ENCODE measurements at regions not wholly inside any gene's neighbourhood (a gene's known extent, or its start where the extent isn't known, plus 50 kb on each side); places are given as distances from the start of the nearest gene placed in this dataset.

GRCh38 chr6:150549674-150550101, 50.0 kb upstream of the PLEKHG1 start (continued):
- TF ChIP-seq, protein P1, sequence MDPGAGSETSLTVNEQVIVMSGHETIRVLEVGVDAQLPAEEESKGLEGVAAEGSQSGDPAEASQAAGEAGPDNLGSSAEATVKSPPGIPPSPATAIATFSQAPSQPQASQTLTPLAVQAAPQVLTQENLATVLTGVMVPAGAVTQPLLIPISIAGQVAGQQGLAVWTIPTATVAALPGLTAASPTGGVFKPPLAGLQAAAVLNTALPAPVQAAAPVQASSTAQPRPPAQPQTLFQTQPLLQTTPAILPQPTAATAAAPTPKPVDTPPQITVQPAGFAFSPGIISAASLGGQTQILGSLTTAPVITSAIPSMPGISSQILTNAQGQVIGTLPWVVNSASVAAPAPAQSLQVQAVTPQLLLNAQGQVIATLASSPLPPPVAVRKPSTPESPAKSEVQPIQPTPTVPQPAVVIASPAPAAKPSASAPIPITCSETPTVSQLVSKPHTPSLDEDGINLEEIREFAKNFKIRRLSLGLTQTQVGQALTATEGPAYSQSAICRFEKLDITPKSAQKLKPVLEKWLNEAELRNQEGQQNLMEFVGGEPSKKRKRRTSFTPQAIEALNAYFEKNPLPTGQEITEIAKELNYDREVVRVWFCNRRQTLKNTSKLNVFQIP (CRISPR knock-in tag; IDR thresholded peaks at IDR 0.05; ENCODE audit: borderline replicate concordance, low read depth): no peak
- TF ChIP-seq ZNF70 (CRISPR knock-in tag; IDR thresholded peaks at IDR 0.05): no peak
- no peak for TF ChIP-seq PPARA (CRISPR knock-in tag; IDR thresholded peaks at IDR 0.05; ENCODE audit: borderline replicate concordance)
- TF ChIP-seq ZC3H10 (CRISPR knock-in tag; IDR thresholded peaks at IDR 0.05): no peak

Measured in SK-N-SH treated with all-trans-retinoic acid at 6 μM for 48 hours (cell line).